Duodenal mucosa (tissue), 2 donors: ENCODE measurements at regions not wholly inside any gene's neighbourhood (a gene's known extent, or its start where the extent isn't known, plus 50 kb on each side); places are given as distances from the start of the nearest gene placed in this dataset.

ENCODE experiments used
- H3K27ac ChIP-seq: one replicate; pipeline ENCODE4 v1.7.0; 2013; ENCODE audit warnings: low read depth, low read length
- H3K27me3 ChIP-seq, 2 donors: one replicate each; pipeline ENCODE4 v1.7.0; 2013; ENCODE audit warnings: low read length in 2 of 2, control low read depth in 1 of 2; ENCODE audit not compliant: insufficient read depth in 2 of 2, control insufficient read depth in 1 of 2
- H3K36me3 ChIP-seq, 2 donors: one replicate each; pipeline ENCODE4 v1.7.0; 2013; ENCODE audit warnings: low read length in 2 of 2, control low read depth in 1 of 2; ENCODE audit not compliant: insufficient read depth in 2 of 2, control insufficient read depth in 1 of 2
- H3K4me1 ChIP-seq, 2 donors: one replicate each; pipeline ENCODE4 v1.7.0; 2013; ENCODE audit warnings: low read length in 2 of 2, control low read depth in 1 of 2; ENCODE audit not compliant: insufficient read depth in 2 of 2, control insufficient read depth in 1 of 2
- H3K4me3 ChIP-seq, 2 donors: one replicate each; pipeline ENCODE4 v1.7.0; 2013; ENCODE audit warnings: low read length in 2 of 2, low read depth in 1 of 2
- H3K9ac ChIP-seq, 2 donors: one replicate each; pipeline ENCODE4 v1.7.0; 2013; ENCODE audit warnings: low read length in 2 of 2, low read depth in 1 of 2
- H3K9me3 ChIP-seq, 2 donors: one replicate each; pipeline ENCODE4 v1.7.0; 2013; ENCODE audit warnings: low read length in 2 of 2, control low read depth in 1 of 2; ENCODE audit not compliant: control insufficient read depth in 1 of 2

GRCh38 chr5:3680821-3681220, 85.2 kb downstream of the IRX1 start:
- Histone ChIP-seq H3K9ac (no peak overlapping the region), H3K27me3 (no peaks in the 10 kb centered on the region), H3K27ac (no peak overlapping the region), H3K4me1 (no peaks in the 10 kb centered on the region), H3K4me3 (no peak overlapping the region), H3K36me3 (no peaks in the 10 kb centered on the region), H3K9me3 (peaks cover 0 to 5% of the 10 kb centered on the region in 2 donors)

DNA sequence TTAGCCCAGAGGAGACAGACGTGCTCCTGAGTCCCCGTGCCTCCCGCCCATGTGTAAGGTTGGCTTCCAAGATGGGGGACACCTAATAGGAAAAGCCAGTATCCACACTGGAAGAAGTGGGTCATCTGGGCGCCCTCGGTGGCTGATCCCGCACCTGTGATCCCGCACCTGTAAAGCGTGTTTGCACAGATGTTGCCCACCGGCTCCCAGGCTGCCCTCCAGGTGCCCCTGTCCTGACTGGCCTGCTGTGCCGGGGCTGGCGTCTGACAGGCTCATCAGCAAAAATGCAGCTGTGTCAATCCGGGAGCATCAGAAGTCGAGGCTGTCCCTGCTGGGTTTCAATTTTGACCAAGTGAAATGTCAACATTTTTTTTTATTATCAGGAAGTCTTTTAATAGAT, 88.5 kb downstream of the IRX1 start:
- Histone ChIP-seq H3K36me3 (no peaks in the 10 kb centered on the region), H3K27me3 (no peaks in the 10 kb centered on the region), H3K9ac (no peak overlapping the region), H3K9me3 (no peaks in the 10 kb centered on the region), H3K4me3 (no peak overlapping the region), H3K4me1 (no peaks in the 10 kb centered on the region), H3K27ac (no peak overlapping the region)

DNA sequence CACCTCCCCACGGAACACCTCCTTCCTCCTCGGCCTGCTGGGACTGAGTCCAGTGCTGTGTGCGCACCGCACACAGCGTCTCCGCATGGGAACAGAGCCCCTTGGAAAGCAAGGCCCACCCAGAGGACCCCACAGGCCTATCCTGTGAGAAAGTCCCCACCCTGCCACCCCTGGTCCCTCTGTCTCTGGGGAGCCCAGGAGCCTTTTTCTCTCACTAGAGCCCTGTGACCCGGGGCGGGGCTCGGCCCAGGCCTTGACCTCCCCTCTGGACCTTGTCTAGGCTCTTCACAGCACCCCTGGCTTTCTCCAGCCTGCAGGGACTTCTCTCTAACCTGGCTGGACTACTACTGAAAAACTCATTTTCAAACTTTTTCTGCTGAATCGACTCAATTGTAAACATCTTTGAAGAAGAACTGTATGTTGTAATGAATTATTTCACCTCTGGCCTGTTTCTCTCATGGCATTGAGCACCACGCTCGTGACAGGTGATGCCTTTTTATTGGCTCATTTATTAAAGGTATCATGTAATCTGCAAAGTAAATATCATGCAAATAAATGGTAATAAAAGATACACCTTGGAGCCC, 89.2 kb downstream of the IRX1 start:
- no peak overlapping the region for H3K9ac ChIP-seq
- H3K4me3 ChIP-seq: no peak overlapping the region
- H3K9me3 ChIP-seq: no peaks in the 10 kb centered on the region
- no peaks in the 10 kb centered on the region for H3K4me1 ChIP-seq
- no peaks in the 10 kb centered on the region for H3K27me3 ChIP-seq
- no peaks in the 10 kb centered on the region for H3K36me3 ChIP-seq
- no peak overlapping the region for H3K27ac ChIP-seq

GRCh38 chr5:3694819-3695218, 99.2 kb downstream of the IRX1 start:
- Histone ChIP-seq H3K4me3 (no peak overlapping the region), H3K9me3 (no peaks in the 10 kb centered on the region), H3K27me3 (no peaks in the 10 kb centered on the region), H3K27ac (no peak overlapping the region), H3K4me1 (no peaks in the 10 kb centered on the region), H3K36me3 (no peaks in the 10 kb centered on the region), H3K9ac (no peak overlapping the region)

DNA sequence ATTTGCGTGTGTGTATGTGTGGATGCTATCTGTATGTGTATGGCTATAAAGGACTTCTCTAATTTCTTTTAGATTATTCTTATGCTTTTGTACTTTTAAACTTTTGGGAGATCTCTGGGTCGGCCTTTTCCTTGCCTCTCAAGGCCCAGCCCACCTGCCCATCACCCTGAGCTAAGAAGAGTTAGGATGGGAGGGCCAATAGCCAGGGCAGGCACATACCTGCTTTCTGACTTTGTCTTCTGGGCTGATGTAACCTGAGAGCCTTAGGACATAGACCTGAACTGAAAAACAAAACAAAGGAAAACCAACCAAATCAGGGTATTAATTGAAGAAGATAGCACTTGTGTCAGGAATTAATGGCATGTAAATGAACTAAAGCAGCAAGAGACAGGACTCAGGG, 100.2 kb downstream of the IRX1 start:
- no peak overlapping the region for H3K4me3 ChIP-seq
- H3K36me3 ChIP-seq: no peaks in the 10 kb centered on the region
- H3K4me1 ChIP-seq: no peaks in the 10 kb centered on the region
- H3K9me3 ChIP-seq: no peaks in the 10 kb centered on the region
- no peak overlapping the region for H3K27ac ChIP-seq
- H3K27me3 ChIP-seq: no peaks in the 10 kb centered on the region
- no peak overlapping the region for H3K9ac ChIP-seq

DNA sequence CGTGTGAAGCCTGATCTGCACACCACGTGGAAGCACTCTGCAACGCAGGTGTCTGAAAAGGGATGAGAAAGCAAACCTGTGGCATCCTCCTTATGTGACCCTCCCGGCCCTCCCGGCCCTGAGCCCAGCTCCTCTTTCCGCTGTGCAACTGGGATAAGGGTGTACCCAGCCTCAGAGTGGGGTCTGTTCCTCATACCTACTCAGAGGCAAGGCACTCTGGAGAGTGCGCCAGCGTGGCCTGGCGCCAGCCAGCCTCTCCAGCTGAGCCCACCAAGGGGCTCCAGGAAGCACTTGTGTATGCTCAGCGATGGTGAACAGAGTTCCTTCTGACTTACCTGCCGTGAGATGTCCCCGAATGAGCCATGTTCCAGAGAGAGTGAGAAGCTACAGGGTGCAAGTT, 102.8 kb downstream of the IRX1 start:
- Histone ChIP-seq H3K9ac (no peak overlapping the region), H3K4me3 (no peak overlapping the region), H3K9me3 (no peaks in the 10 kb centered on the region), H3K36me3 (no peaks in the 10 kb centered on the region), H3K27me3 (no peaks in the 10 kb centered on the region), H3K27ac (no peak overlapping the region), H3K4me1 (no peaks in the 10 kb centered on the region)

DNA sequence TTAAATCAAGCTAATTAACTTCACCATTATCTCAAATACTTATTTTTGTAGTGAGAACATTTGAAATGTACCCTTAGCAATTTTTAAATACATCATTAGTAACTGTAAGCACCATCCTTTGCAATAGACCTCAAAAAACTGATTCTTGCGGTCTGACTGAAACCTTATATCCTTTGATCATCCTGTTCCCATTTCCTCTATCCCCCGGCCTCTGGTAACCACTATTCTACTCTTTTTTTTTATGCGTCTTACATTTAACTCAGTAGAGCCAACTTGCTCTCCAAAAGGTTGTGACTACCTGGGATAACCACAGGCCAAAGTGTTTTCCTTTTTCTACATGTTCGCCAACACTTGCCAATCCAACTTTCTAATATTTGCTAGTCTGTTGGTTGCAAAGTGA, 106.1 kb downstream of the IRX1 start:
- Histone ChIP-seq H3K4me1 (no peaks in the 10 kb centered on the region), H3K27me3 (no peaks in the 10 kb centered on the region), H3K4me3 (no peak overlapping the region), H3K9me3 (no peaks in the 10 kb centered on the region), H3K27ac (no peak overlapping the region), H3K9ac (no peak overlapping the region), H3K36me3 (no peaks in the 10 kb centered on the region)

DNA sequence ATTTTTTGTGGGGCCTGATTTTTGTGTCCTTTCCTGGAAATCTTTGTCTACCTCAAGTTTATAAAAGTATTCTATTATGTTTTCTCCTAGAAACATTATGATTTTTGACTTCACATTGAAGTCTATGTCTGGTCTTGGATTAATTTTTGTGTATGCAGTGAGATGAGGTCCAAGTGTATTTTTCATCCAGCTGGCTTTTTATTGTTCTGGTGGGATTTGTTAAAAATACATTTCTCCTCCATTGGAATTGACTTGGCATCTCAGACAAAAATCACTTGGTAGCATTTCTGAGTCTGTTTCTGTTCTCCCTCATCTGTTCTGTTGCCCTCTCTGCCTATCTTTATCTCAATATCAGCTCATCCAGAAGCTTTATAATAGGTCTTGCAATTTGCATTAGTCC, 109.0 kb downstream of the IRX1 start:
- Histone ChIP-seq H3K27ac (no peak overlapping the region), H3K4me3 (no peak overlapping the region), H3K27me3 (no peaks in the 10 kb centered on the region), H3K9ac (no peak overlapping the region), H3K9me3 (no peaks in the 10 kb centered on the region), H3K4me1 (no peaks in the 10 kb centered on the region), H3K36me3 (no peaks in the 10 kb centered on the region)

DNA sequence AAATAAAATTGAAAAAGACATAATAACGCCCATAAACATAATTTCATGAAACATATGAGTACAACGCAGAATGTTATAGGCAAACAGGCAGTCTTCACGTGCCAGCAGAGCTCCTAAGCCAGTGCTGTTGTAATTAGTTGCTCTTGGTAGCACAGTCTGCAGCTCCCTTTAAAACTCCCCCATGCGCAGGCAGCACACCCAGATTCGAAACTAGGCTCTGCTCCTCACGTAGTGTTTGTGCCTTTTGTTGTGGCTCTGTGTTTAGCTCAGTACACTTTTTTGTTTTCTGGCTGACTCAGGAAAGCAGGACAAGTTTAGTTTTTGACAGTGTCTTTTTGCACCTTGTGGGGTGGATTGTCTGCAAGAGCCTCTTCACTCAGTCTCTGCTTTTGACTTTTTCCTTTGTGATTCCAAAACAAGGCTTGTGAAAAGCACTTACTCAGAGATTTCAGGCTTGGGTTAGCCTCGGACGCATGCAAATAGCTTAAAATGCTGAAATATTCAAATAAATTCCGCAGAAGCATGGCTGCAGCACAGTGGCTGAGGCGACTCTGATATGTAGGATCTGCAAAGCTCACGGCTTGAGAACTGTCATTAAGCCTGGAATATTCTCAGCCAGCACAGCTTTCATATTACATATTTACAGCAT, 113.6 kb downstream of the IRX1 start:
- H3K27ac ChIP-seq: no peak overlapping the region
- H3K27me3 ChIP-seq: no peaks in the 10 kb centered on the region
- H3K4me3 ChIP-seq: no peak overlapping the region
- H3K36me3 ChIP-seq: no peaks in the 10 kb centered on the region
- H3K9ac ChIP-seq: no peak overlapping the region
- H3K9me3 ChIP-seq: no peaks in the 10 kb centered on the region
- H3K4me1 ChIP-seq: no peaks in the 10 kb centered on the region

GRCh38 chr5:3709717-3710348, 114.2 kb downstream of the IRX1 start:
- Histone ChIP-seq H3K36me3 (no peaks in the 10 kb centered on the region), H3K9ac (no peak overlapping the region), H3K27ac (no peak overlapping the region), H3K4me1 (no peaks in the 10 kb centered on the region), H3K9me3 (no peaks in the 10 kb centered on the region), H3K4me3 (no peak overlapping the region), H3K27me3 (no peaks in the 10 kb centered on the region)
